GM20431 (cell line): ENCODE measurements at regions not wholly inside any gene's neighbourhood (a gene's known extent, or its start where the extent isn't known, plus 50 kb on each side); places are given as distances from the start of the nearest gene placed in this dataset.

Source experiments
- in situ Hi-C: fragments of 300-500 bp; cut with MseI, MboI; formaldehyde crosslinking; loops from one replicate; pipeline ENCODE4 v1.15.0; 2020; ENCODE audit warnings: low sequenced_read_pairs; ENCODE audit not compliant: unreplicated experiment

DNA sequence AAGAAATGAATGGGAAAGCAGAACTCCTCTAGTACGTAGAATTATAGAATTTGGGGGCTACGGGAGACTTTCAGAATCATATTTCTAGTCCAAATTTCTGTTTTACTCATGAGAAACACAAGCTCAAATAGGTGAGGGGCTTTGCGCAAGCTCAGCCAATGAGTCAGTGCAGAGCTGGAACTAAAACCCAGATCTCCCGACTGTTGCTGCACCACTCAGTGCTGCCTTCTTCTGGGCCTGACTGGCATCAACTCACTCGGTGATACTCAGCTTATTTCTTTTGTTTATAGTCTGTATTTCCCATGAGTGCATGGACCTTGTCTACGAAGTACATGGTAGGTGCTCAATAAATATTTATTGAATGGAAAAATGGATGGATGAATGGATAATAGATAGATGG is 280.2 kb downstream of the CDK5RAP2 start:
- in situ Hi-C loops, result no loop called here

- in situ Hi-C loops, result no loop called here
These were observed 286.0 kb downstream of the CDK5RAP2 start for GRCh38 chr9:120294003-120294402.

GRCh38 chr9:120292606-120293005 is 287.4 kb downstream of the CDK5RAP2 start:
- in situ Hi-C loops, result no loop called here

- in situ Hi-C loops, result no loop called here
These were observed 288.9 kb downstream of the CDK5RAP2 start for GRCh38 chr9:120291050-120291449.

GRCh38 chr9:120289990-120290975 is 289.7 kb downstream of the CDK5RAP2 start:
- in situ Hi-C loops, result no loop called here

DNA sequence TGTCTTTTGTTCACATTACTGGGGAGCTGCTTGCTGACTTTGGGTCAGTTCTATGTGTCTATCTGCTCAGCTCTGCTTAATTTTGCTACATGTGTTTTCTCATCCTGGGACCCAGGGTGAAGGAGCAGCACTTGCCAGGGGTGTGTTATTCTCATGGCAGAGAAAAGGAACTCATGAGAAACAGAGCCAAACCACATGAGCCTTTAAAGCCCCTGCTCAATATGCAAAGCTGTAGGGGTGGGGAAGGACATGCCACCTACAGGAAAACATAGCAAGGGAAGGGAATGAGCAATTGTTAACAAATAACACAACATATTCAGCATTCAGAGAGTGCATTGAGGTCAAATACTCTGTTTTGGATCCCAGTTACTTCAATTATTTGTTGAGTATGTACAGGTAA is 290.9 kb downstream of the CDK5RAP2 start:
- in situ Hi-C loops, result no loop called here

GRCh38 chr9:120286530-120286929 is 293.4 kb downstream of the CDK5RAP2 start:
- in situ Hi-C loops, result no loop called here

- in situ Hi-C loops, result no loop called here
These were observed 295.1 kb downstream of the CDK5RAP2 start for GRCh38 chr9:120284821-120285220.

DNA sequence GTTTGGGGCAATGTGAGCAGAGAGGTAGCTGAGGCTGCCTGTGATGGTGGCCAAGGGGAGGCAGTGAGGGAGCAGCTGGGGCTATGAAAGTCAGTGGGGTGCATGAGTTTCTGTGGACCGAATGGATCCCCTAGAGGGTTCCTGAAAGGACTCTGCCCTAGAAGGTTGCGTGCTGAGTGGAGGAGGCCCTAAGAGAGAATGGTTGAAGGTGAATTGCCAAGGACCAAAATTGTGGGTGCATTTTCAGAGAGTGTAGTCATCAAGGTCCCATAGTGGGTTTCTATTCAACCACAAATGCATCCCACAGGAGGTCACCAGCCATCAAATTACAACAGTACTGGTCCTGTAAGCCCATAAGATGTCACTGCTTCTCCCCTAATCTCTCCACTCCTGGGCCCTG is 298.3 kb downstream of the CDK5RAP2 start:
- in situ Hi-C loops, result no loop called here

- in situ Hi-C loops, result loop anchor here (25.0 kb wide), 1 partner anchor 94 kb away; no protein-coding TSS in a partner anchor
These were observed 312.0 kb downstream of the CDK5RAP2 start for GRCh38 chr9:120267929-120268328.

- in situ Hi-C loops, result loop anchor here (25.0 kb wide), 1 partner anchor 97 kb away; no protein-coding TSS in a partner anchor
These were observed 314.2 kb downstream of the CDK5RAP2 start for GRCh38 chr9:120265791-120266190.

DNA sequence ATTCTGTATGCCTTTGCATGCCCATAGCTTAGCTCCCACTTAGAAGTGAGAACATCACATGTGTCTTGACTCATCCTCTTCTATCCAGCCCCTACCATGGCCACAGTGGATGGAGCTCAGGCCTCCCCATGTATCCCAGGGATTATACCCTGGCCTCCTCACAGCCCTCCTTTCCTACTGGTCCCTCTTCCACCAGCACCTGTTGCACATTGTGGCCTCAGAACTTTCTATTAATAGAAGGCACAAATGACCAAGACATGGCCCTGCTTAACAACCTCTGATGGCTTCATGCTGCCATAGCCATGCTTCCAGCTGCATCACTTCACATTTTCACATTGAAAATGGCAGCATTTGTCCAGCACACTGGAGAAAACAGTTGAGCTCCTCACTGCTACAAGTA is 315.4 kb downstream of the CDK5RAP2 start:
- in situ Hi-C loops, result loop anchor here (25.0 kb wide), 1 partner anchor 98 kb away; no protein-coding TSS in a partner anchor

- in situ Hi-C loops, result loop anchor here (25.0 kb wide), 1 partner anchor 98 kb away; no protein-coding TSS in a partner anchor
These were observed 316.1 kb downstream of the CDK5RAP2 start for GRCh38 chr9:120263836-120264235.

GRCh38 chr9:120261419-120261818 is 318.5 kb downstream of the CDK5RAP2 start:
- in situ Hi-C loops, result loop anchor here (25.0 kb wide), 1 partner anchor 101 kb away; no protein-coding TSS in a partner anchor

DNA sequence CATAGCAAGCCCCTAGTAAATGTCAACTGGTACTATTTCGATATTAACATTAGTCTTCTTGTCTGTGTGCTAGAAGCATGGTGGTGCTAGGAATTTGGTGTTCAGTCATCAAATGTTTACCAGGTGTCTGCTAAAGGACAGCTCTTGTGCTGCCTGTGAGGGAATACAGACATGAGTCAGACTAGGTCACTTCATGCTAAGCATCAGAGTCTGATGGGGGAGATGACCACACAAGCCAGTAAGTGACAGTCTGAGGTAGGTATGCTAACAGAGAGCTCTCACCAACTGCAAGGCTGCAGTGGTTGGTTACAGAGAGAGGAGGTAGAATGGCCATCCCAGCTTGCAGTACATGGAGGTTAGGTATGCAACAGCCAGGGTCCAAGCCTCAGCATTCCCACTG is 320.9 kb downstream of the CDK5RAP2 start:
- in situ Hi-C loops, result loop anchor here (25.0 kb wide), 1 partner anchor 103 kb away; no protein-coding TSS in a partner anchor

GRCh38 chr9:120258096-120258495 is 321.9 kb downstream of the CDK5RAP2 start:
- in situ Hi-C loops, result loop anchor here (25.0 kb wide), 1 partner anchor 104 kb away; no protein-coding TSS in a partner anchor

DNA sequence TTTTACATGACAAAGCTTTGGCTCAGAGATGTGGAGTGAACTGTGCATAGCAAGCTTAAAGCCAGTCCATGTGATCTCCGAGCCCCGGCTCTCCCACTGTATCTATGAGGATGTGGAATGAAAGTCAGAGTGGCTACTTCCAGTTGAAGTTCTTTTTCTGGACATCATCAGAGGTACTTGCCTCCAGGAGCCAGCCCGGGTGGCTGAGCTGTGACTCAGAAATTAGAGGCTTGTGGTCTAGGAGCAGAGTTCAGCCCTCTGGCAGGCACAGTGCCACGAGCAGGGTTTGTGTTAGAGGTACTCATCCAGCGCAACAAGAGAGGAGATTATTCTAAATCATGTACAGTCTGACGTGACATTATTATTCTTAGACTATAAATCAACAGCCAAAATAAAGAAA is 322.5 kb downstream of the CDK5RAP2 start:
- in situ Hi-C loops, result loop anchor here (25.0 kb wide), 1 partner anchor 105 kb away; no protein-coding TSS in a partner anchor

DNA sequence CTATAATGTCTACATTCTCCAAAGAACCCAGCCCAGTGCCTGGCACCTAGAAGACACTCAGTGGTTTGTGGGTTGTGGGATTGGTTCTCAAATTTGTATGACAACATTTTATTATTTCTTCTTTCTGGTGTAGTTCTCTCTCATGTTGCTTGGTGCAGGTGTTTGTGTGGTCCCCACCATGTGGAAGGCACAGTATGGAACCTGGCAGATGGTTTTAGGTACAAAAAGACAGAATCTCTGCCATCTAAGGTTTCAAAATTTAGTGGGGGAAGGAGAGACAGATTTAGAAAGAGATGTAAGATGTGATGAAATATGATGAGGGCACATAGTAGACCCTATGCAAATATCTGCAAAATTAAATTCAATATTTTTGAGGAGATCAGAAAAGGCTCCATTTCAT is 323.8 kb downstream of the CDK5RAP2 start:
- in situ Hi-C loops, result loop anchor here (25.0 kb wide), 1 partner anchor 106 kb away; no protein-coding TSS in a partner anchor

- in situ Hi-C loops, result loop anchor here (25.0 kb wide), 1 partner anchor 110 kb away; no protein-coding TSS in a partner anchor
These were observed 327.7 kb downstream of the CDK5RAP2 start for GRCh38 chr9:120252248-120252647.

DNA sequence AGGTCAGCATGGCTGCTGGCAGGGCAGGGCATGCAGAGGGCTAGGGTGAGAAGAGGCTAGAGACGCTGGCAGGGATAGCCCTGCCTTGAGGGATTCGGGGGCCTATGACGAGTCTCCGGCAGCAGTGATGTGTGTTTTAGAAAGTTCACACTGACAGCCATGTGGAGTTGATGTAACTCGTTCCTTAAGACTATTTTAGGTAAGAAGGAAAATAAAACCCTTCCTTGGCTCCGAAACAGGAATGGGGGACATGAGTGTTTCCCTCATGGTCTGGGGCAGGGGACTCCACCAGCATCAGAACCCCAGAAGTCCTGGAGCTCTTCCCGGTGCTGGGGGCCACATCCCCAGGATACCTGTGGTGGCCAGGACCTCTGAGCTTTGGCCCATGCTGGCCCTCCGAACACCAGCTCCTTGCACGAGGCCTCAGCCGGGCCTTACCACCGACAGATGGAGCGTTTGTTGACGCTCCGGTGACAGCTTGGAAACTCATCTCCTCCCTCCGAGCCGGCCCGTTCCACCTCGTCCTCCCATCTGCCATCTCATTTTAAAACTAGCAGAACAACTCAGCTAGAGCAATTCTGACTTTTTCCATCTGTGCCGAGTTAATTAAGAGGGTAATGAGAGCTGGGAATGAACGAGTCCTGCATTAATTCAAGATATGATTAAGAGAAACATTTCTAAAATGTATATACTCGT is 337.7 kb downstream of the CDK5RAP2 start:
- in situ Hi-C loops, result no loop called here
